ENCODE measurements at regions not wholly inside any gene's neighbourhood (a gene's known extent, or its start where the extent isn't known, plus 50 kb on each side); places are given as distances from the start of the nearest gene placed in this dataset.

GRCh38 chr9:1729631-1730030 lies 285.5 kb upstream of the SMARCA2 start:
- Mint-ChIP-seq H3K27ac (no peak overlapping the region), H3K27me3 (ENCODE audit: insufficient read depth) (no peaks in the 10 kb centered on the region), H3K4me3 (no peak overlapping the region), H3K9me3 (no peaks in the 10 kb centered on the region), H3K4me1 (ENCODE audit: low read depth) (no peaks in the 10 kb centered on the region), H3K36me3 (ENCODE audit: low read depth) (no peaks in the 10 kb centered on the region)
- DNase-seq (ENCODE audit: low spot score): no peak
- intact Hi-C loops (cut with micrococcal nuclease): loop anchor here (10.0 kb wide), 1 partner anchor 615 kb away; no protein-coding TSS in a partner anchor

GRCh38 chr9:1732670-1733069 lies 282.5 kb upstream of the SMARCA2 start:
- no peak for DNase-seq (ENCODE audit: low spot score)
- H3K4me3 Mint-ChIP-seq: no peak overlapping the region
- H3K9me3 Mint-ChIP-seq: no peaks in the 10 kb centered on the region
- H3K36me3 Mint-ChIP-seq (ENCODE audit: low read depth): no peaks in the 10 kb centered on the region
- H3K27ac Mint-ChIP-seq: no peak overlapping the region
- H3K27me3 Mint-ChIP-seq (ENCODE audit: insufficient read depth): no peaks in the 10 kb centered on the region
- intact Hi-C loops (cut with micrococcal nuclease): loop anchor here (10.0 kb wide), 1 partner anchor 618 kb away; no protein-coding TSS in a partner anchor
- no peaks in the 10 kb centered on the region for H3K4me1 Mint-ChIP-seq (ENCODE audit: low read depth)

DNA sequence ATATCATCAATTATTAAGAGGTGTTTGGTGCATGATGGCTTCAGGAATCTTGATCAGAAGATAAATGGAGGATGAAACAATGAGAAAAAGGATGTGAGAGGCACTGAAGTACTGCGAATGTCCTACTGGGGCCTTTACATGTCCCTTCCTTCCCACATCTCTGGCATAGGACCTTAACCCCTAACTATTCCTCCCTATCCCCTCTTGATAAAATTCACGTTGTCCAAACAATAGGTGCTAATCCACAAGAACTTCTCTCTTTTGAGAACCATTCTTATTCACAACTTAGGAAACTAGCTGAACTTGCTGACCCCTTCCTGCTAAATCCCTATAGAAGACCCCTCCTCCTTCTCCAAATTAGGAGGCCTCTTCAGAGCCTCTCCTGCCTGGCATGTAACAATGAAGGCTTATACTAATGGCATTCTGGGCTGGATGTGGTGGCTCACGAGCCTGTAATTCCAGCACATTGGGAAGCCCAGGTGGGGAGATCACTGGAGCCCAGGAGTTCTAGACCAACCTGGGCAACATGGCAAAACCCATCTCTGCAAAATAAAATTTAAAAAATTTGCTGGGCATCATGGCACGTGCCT lies 276.5 kb upstream of the SMARCA2 start:
- no peaks in the 10 kb centered on the region for H3K9me3 Mint-ChIP-seq
- intact Hi-C loops (cut with micrococcal nuclease): loop anchor here (10.0 kb wide), 1 partner anchor 624 kb away; no protein-coding TSS in a partner anchor
- H3K27ac Mint-ChIP-seq: no peak overlapping the region
- H3K4me1 Mint-ChIP-seq (ENCODE audit: low read depth): no peaks in the 10 kb centered on the region
- no peaks in the 10 kb centered on the region for H3K36me3 Mint-ChIP-seq (ENCODE audit: low read depth)
- no peak for DNase-seq (ENCODE audit: low spot score)
- no peaks in the 10 kb centered on the region for H3K27me3 Mint-ChIP-seq (ENCODE audit: insufficient read depth)
- H3K4me3 Mint-ChIP-seq: no peak overlapping the region

DNA sequence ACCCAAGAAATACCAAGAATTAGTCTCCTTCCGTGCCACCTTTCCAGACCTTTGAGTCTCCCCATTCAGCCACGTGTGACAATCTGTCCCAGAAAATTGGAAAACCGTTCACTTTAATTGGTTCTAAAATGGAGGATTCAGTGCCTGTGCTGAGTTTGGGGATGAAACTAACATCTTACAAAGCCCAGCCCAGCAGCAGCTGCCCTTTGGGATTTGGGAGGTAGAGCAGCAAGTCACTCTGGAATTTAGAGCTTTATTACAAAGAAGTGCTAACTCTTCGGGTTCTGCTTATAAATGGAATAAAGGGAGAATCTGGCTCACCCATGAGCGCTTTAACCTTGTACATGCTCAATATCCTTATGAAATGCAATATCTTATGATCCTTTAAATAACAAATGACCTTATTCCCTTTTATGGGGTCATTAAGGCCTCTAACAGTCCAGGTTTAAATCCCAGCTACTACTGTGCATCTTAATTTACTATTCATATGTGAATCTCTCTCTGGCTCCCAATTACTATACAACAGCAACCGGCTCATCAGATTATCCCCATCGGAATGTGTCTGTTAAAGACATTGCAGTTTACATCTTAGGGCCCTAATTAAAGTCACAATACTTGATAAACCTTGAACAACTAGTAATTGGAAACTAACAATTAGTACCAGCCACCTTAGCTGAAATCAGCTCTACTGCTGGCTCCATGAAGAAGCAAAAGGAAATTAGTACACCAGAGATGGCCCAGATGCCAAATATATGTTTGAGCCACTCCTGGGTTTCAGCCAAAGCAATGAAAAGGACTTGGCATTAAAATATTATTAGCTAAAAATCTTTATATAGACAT lies 271.8 kb upstream of the SMARCA2 start:
- H3K4me3 Mint-ChIP-seq: no peak overlapping the region
- H3K4me1 Mint-ChIP-seq (ENCODE audit: low read depth): no peaks in the 10 kb centered on the region
- intact Hi-C loops (cut with micrococcal nuclease): no loop called here
- H3K9me3 Mint-ChIP-seq: no peaks in the 10 kb centered on the region
- no peak overlapping the region for H3K27ac Mint-ChIP-seq
- no peaks in the 10 kb centered on the region for H3K27me3 Mint-ChIP-seq (ENCODE audit: insufficient read depth)
- H3K36me3 Mint-ChIP-seq (ENCODE audit: low read depth): no peaks in the 10 kb centered on the region
- no peak for DNase-seq (ENCODE audit: low spot score)

DNA sequence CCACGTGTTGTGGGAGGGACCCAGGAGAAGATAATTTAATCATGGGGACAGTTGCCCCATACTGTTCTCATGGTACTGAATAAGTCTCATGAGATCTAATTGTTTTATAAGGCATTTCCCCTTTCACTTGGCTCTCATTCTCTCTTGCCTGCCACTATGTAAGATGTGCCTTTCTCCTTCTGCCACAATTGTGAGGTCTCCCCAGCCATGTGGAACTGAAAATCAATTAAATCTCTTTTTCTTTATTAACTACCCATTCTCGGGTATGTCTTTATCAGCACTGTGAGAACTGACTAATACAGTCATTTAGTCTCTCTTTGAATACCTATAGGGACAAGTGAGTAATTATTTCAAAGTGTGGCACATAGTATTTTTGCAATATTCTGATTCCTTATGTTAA lies 269.2 kb upstream of the SMARCA2 start:
- H3K4me3 Mint-ChIP-seq: no peak overlapping the region
- no peak overlapping the region for H3K27ac Mint-ChIP-seq
- H3K36me3 Mint-ChIP-seq (ENCODE audit: low read depth): no peaks in the 10 kb centered on the region
- H3K9me3 Mint-ChIP-seq: no peaks in the 10 kb centered on the region
- intact Hi-C loops (cut with micrococcal nuclease): no loop called here
- DNase-seq (ENCODE audit: low spot score): no peak
- no peaks in the 10 kb centered on the region for H3K27me3 Mint-ChIP-seq (ENCODE audit: insufficient read depth)
- no peaks in the 10 kb centered on the region for H3K4me1 Mint-ChIP-seq (ENCODE audit: low read depth)

DNA sequence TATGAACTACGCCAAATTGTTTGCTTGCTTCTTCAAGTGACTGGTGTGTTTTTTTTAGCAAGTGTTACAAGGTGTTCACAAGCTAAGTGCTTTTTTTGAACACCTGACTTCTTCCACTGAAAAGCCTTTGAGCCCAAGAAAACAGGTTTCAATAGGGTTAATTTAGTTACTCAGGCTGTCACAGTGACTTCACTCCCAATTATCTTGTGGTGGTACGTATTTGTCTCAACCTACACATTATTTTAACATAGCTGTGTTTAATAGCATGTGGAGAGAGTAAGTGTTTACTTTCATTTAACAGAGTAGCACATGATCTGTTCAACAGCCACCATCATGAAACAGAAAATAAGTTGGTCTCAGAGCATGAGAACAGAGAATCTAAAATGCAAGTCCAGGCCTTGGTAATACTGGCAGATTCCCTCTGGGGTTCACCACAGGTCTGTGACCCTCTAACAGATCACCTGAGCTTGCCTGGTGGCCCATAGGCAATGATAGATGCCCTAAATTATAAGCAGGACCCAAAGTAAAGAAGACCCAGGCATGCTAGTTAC lies 267.7 kb upstream of the SMARCA2 start:
- no peak for DNase-seq (ENCODE audit: low spot score)
- intact Hi-C loops (cut with micrococcal nuclease): no loop called here
- H3K4me3 Mint-ChIP-seq: no peak overlapping the region
- H3K4me1 Mint-ChIP-seq (ENCODE audit: low read depth): no peaks in the 10 kb centered on the region
- H3K9me3 Mint-ChIP-seq: no peaks in the 10 kb centered on the region
- H3K36me3 Mint-ChIP-seq (ENCODE audit: low read depth): no peaks in the 10 kb centered on the region
- no peak overlapping the region for H3K27ac Mint-ChIP-seq
- no peaks in the 10 kb centered on the region for H3K27me3 Mint-ChIP-seq (ENCODE audit: insufficient read depth)

GRCh38 chr9:1748407-1748806 lies 266.7 kb upstream of the SMARCA2 start:
- DNase-seq (ENCODE audit: low spot score): no peak
- Mint-ChIP-seq H3K27ac (no peak overlapping the region), H3K27me3 (ENCODE audit: insufficient read depth) (no peaks in the 10 kb centered on the region), H3K36me3 (ENCODE audit: low read depth) (no peaks in the 10 kb centered on the region), H3K4me3 (no peak overlapping the region), H3K9me3 (no peaks in the 10 kb centered on the region), H3K4me1 (ENCODE audit: low read depth) (no peaks in the 10 kb centered on the region)
- intact Hi-C loops (cut with micrococcal nuclease): no loop called here

- Mint-ChIP-seq H3K27me3 (ENCODE audit: insufficient read depth) (no peaks in the 10 kb centered on the region), H3K4me1 (ENCODE audit: low read depth) (no peaks in the 10 kb centered on the region), H3K27ac (no peak overlapping the region), H3K4me3 (no peak overlapping the region), H3K9me3 (no peaks in the 10 kb centered on the region), H3K36me3 (ENCODE audit: low read depth) (no peaks in the 10 kb centered on the region)
- DNase-seq (ENCODE audit: low spot score): no peak
- intact Hi-C loops (cut with micrococcal nuclease): no loop called here
Measured at GRCh38 chr9:1757186-1757585, 258.0 kb upstream of the SMARCA2 start.

GRCh38 chr9:1759009-1759408 lies 256.1 kb upstream of the SMARCA2 start:
- no peak for DNase-seq (ENCODE audit: low spot score)
- Mint-ChIP-seq H3K4me1 (ENCODE audit: low read depth) (no peaks in the 10 kb centered on the region), H3K27me3 (ENCODE audit: insufficient read depth) (no peaks in the 10 kb centered on the region), H3K9me3 (no peaks in the 10 kb centered on the region), H3K36me3 (ENCODE audit: low read depth) (no peaks in the 10 kb centered on the region), H3K27ac (no peak overlapping the region), H3K4me3 (no peak overlapping the region)
- intact Hi-C loops (cut with micrococcal nuclease): no loop called here

DNA sequence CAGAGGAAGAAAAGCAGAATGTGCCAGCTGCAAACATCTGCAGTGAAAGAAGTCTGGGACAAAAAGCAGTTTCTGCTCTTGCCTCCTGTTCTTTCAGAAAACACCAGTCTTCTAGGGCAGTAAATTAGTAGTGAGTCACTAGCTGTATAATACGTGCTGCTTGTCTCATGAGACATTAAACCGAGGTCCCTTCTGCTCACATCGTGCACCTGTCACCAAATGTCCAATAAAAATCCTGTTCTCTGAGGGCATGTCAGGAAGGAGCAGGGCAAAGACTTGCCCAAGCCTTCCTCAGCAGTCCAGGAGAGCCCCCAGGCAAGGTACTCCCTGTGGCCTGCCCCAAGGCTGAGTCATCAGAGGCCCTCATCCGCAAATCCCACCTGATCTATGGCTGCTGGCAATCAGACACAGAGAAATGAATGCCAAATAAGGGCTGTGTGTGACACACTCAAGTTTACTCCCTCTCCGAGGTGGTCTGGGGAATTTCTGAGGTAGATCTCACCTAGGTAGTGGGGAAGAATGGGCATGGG lies 255.3 kb upstream of the SMARCA2 start:
- H3K4me3 Mint-ChIP-seq: no peak overlapping the region
- peaks cover under 1% of the 10 kb centered on the region for H3K27me3 Mint-ChIP-seq (ENCODE audit: insufficient read depth)
- H3K4me1 Mint-ChIP-seq (ENCODE audit: low read depth): no peaks in the 10 kb centered on the region
- H3K36me3 Mint-ChIP-seq (ENCODE audit: low read depth): no peaks in the 10 kb centered on the region
- no peaks in the 10 kb centered on the region for H3K9me3 Mint-ChIP-seq
- no peak overlapping the region for H3K27ac Mint-ChIP-seq
- DNase-seq (ENCODE audit: low spot score): no peak
- intact Hi-C loops (cut with micrococcal nuclease): no loop called here

GRCh38 chr9:1761807-1762206 lies 253.3 kb upstream of the SMARCA2 start:
- Mint-ChIP-seq H3K27ac (no peak overlapping the region), H3K36me3 (ENCODE audit: low read depth) (no peaks in the 10 kb centered on the region), H3K9me3 (no peaks in the 10 kb centered on the region), H3K4me3 (no peak overlapping the region), H3K4me1 (ENCODE audit: low read depth) (no peaks in the 10 kb centered on the region), H3K27me3 (ENCODE audit: insufficient read depth) (peaks cover 1% of the 10 kb centered on the region)
- no peak for DNase-seq (ENCODE audit: low spot score)
- intact Hi-C loops (cut with micrococcal nuclease): no loop called here

DNA sequence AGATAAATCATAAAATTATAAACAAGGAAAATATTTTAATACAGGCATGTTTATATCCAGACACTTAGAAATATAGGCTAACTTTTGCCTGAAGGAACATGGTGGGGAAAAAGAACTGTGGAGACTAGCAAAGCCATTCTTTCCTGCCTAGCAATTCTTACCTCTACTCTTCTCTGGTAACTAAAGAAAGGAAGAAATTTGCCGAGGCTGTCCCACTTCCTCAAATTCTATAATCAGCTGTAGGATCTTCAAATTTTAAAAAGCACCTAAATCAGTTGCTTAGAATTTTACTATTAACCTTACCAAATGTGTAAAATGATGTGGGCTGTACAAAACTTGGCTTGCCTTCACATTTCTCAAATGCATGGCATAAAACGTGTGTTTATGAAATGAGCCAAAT lies 249.1 kb upstream of the SMARCA2 start:
- Mint-ChIP-seq H3K4me3 (no peak overlapping the region), H3K9me3 (no peaks in the 10 kb centered on the region), H3K27ac (no peak overlapping the region), H3K36me3 (ENCODE audit: low read depth) (no peaks in the 10 kb centered on the region), H3K4me1 (ENCODE audit: low read depth) (no peaks in the 10 kb centered on the region), H3K27me3 (ENCODE audit: insufficient read depth) (peaks cover 1% of the 10 kb centered on the region)
- no peak for DNase-seq (ENCODE audit: low spot score)
- intact Hi-C loops (cut with micrococcal nuclease): no loop called here

DNA sequence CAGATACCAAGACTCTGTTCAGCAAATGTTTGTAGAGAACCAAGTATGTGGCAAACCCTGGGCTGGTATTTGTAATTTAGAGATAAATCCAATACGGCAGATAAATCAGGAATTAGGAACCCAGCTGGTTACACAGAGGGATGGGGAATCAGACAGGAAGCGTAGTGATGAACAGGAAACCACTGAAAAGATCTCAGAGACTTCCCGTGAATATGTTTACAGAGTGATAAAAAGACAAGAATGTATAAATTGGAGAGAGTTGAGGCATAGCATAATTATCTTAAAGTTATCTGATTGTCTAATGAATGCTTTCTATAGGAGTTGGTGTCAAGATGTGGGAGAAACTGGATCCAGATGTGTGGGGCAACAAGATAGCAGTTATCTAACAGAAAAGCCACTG lies 246.6 kb upstream of the SMARCA2 start:
- no peak for DNase-seq (ENCODE audit: low spot score)
- intact Hi-C loops (cut with micrococcal nuclease): no loop called here
- Mint-ChIP-seq H3K27me3 (ENCODE audit: insufficient read depth) (peaks cover 1% of the 10 kb centered on the region), H3K4me3 (no peak overlapping the region), H3K9me3 (no peaks in the 10 kb centered on the region), H3K27ac (no peak overlapping the region), H3K4me1 (ENCODE audit: low read depth) (no peaks in the 10 kb centered on the region), H3K36me3 (ENCODE audit: low read depth) (no peaks in the 10 kb centered on the region)

Data from activated T-helper 1 cell treated with anti-CD3 and anti-CD28 coated beads, Interleukin-12 subunit alpha, Interleukin-12 subunit beta, Interleukin-2, Interleukin-4 antibody, amounts not matched to agents 30 ng/mL and 10 ng/mL and 1 ng/mL, durations not matched to agents 14 hours and 24 hours and 36 hours (primary cell).